ENCODE measurements at regions not wholly inside any gene's neighbourhood (a gene's known extent, or its start where the extent isn't known, plus 50 kb on each side); places are given as distances from the start of the nearest gene placed in this dataset.

DNA sequence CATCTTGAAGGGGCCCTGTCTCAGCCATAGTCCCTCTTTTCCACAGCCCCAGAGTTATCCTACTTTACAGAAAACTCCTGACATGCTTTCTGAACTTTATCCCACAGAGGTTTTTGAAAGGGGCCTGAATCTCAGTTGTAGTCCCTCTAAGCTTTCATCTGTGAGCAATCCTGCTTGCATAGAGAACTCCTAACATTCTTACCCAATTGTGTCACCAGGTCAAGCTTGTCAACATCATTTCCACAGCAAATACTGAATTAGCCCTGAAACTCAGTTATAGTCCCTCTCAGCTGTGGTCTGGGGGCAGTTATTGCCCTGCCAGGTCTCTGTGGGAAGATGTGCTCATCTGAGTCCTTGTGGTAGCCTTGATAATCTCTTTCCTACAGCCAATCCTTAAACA, 2190.3 kb upstream of the PCDH20 start:
- TF ChIP-seq CTCF (IDR thresholded peaks at IDR 0.05) (no peak), POLR2A (IDR thresholded peaks at IDR 0.05) (no peak)
